ENCODE measurements at regions not wholly inside any gene's neighbourhood (a gene's known extent, or its start where the extent isn't known, plus 50 kb on each side); places are given as distances from the start of the nearest gene placed in this dataset.
A peak's percentile ranks its signal among the peaks of the same experiment; 100 is the strongest.

DNA sequence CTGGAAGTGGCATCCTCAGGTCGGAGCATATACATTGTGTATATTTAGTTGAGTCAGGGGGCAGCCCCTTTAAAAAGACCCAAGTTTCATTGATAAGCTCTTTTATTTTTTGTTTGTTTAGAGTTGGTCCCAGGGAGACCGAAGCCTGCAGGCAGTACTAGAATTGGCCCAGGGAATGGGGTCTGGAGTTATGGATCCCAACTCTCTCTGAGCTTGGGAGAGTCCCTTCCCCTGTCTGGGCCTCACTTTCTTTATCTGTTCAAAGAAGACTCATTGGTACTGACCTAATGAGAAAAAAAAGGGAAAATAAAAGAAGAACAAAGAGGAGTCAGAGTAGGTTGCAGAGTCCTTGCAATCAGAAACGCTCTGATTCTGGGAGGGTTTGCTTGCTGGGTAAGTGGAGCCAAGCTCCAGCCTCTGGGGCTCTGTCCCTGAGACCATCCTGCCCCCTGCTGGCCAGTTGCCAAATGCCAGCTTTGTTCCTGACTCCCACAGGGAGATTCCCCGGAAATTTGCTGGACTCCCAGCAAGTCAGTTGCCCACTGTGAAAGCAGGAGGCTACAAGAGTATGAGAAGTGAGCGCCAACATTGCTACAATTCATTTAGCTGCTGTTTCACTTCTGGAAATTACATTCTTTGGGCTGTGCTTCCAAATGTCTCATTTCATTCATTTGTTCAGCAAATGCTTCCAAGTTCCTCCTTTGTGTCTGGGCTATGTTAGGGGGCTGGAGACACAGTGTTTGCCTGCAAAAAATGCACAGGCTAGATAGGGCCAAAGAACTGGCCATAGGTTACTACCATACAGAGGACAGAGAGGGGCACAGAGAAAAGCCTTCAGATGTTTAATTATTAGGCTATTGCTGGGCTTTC, 156.2 kb downstream of the MELK start:
- DNase-seq = peak; percentile 35

GRCh38 chr9:36729906-36730305, 157.2 kb downstream of the MELK start:
- DNase-seq = no peak

- DNase-seq = no peak
These were observed 157.7 kb downstream of the MELK start for GRCh38 chr9:36730414-36730813.

- DNase-seq = no peak
These were observed 158.6 kb downstream of the MELK start for GRCh38 chr9:36731068-36731956.

GRCh38 chr9:36734737-36735136, 162.0 kb downstream of the MELK start:
- no peak for DNase-seq

DNA sequence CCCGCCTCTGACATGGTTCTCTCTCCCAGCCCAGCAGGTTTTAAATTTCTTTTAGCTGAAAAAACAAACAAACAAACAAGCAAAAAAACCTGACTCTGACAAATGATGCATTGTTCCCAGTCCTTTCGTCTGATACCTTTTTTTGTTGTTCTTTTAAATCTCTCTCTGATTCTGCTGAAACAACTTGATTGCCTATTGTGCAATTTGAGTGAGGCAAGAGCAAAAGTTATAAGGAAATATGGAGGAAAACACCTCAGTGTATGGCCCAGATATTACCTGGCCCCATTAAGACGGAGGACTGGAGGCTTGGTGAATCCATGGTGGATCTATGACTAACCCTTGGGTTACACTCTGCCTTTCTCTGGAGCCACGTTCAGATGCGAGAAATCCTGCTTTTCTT, 164.0 kb downstream of the MELK start:
- no peak for DNase-seq

GRCh38 chr9:36738318-36738976, 165.8 kb downstream of the MELK start:
- DNase-seq = no peak

DNA sequence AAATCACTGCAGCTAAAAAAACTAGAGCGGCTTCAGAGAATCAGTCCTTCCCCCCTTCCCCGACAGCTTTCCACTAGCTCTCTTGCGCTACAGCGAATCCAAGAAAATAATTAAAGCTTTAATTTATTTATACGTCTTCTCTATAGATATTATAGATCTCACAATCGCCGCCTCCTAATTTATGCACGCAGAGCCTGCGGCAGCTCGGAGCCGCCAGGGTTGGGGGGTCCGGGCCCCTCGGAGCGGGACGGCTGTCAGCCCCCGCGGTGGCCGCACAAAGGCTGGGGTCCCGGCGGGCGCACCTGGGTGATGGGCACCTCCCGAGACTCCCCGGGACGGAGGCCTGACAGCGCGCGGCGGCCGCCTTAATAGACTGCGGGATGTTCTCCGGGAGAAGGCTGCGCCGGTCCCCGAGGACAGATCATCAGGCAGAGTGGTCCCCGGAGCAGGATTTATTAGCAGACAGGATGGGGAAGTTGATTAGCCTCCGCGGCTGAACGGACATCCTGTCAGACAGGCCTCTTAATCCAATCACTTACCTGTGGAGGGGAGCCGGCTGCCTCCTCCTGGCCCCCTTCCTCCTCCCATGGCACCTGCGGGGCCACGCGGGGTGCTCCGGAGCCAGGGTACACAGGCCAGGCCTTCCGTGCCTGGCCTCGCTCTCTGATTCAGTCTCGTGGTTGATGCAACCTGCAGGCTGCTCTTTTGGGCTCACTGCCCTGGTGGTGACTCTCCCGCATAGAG, 166.8 kb downstream of the MELK start:
- no peak for DNase-seq

GRCh38 chr9:36742264-36742663, 169.6 kb downstream of the MELK start:
- no peak for DNase-seq

DNA sequence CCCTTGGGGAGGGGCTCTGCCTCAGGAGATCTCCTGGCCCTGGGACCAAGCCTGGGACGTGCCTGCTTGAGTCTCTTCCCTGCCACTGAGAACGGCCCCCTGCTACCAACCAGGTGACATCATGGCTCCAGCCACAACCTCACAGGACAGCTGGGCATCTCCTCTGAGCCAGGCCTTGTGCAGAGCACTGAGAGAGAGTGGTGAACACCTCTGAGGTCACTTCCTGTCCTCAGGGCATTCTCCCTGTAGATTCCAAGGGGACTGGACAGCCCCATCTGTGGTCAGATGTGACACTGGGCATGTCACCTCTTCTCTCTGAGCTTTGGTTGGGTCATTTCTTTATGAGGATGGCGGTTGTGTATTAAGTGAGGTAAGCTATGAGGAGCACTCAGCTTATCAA, 172.0 kb downstream of the MELK start:
- no peak for DNase-seq

- no peak for DNase-seq
These were observed 173.3 kb downstream of the MELK start for GRCh38 chr9:36745977-36746376.

DNA sequence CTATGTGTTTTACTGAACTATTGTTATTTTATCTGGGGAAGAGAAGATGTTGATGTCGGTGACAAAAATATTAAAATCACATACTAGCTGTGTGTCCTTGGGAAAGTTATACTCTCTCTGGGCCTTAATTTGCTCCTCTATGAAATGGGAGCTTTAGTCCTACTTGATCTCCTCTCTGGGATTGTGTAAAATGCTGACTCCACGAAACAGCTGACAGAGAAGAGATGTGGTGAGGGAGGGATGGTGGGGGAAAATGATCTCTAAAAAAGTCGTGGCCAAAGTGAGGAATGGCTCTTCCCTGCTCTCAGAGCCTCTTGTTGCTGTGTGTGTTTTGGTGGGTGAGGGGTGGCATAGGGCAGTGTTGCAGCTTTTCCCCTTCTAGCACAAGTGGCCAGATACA, 173.7 kb downstream of the MELK start:
- DNase-seq = no peak

GRCh38 chr9:36748322-36748899, 175.7 kb downstream of the MELK start:
- DNase-seq = no peak

GRCh38 chr9:36749461-36749860, 176.8 kb downstream of the MELK start:
- DNase-seq = no peak

GRCh38 chr9:36750630-36751029, 177.9 kb downstream of the MELK start:
- DNase-seq = no peak

DNA sequence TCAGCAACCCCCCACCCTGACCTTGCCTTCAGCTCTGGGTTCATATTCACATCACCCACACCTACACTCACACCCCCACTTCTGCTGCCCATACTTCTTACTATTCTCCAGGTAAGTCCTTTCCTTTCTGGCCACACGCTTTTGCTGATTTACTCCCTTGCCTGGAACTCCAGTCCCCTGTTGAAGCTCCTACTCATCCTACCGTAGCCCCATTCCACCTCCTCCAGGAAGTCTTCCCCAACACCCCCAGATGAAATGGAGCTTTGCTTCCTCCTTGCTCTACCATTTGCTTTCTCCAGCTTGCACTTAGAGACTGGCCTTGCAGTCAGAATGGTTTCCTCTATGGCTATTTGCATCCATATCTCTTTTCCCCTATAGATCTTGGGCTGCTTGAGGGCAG, 182.3 kb downstream of the MELK start:
- DNase-seq = no peak

- DNase-seq = no peak
These were observed 186.4 kb downstream of the MELK start for GRCh38 chr9:36759141-36759540.

- no peak for DNase-seq
These were observed 187.3 kb downstream of the MELK start for GRCh38 chr9:36759976-36760375.

DNA sequence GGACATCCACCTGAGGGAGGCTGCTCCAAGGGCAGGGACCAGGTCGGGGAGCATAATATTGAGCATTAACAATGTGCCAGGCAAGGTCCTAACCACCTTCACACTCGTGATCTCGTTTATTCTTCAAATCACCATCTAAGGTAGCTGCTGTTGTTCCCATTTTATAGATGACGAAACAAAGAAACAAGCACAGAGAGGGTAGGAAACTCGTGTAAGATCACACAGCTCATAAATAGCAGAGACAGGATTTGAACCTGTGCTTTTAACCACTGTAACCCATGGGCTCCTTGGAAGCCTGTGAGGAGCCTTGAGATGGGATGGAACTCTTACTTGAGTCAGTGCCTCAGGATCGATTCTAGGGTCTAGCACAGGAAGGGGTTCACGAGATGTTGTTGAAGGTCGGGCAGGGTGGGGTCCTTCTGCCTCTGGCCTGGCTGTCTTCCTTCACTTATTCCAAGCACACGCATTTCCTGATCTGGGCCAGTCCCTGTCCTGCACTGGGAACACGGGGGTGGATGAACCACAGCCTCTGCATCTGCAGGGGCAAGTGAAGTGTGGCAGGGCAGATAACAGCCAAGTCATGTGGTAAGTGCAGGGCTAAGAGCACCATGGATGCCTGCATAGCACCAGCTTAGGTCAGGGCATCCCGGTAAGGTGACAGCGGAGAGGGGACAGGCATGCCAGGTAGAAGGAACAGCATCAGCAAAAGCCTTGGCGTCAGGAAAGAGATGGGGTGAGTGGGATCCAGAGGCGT, 188.1 kb downstream of the MELK start:
- DNase-seq = no peak

DNA sequence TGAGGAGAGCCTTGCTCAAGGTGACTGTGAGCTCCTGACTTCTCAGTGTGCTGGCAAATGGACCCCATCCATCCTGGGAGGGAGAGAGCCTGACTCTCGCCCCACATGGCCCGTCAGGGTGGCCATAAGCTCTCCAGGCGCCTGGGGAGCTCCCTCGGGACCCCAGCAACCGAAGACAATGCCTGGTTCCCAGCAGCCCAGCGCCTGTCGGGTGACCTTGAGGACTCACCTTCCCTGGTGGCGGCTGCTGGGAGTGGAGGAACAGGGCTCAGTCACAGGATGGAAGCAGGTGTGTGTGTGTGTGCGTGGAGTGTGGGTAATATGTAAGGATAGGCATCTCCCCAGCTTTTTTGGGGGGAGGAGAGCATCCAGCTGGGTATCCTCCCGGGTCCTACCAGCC, 190.3 kb downstream of the MELK start:
- DNase-seq = no peak

DNA sequence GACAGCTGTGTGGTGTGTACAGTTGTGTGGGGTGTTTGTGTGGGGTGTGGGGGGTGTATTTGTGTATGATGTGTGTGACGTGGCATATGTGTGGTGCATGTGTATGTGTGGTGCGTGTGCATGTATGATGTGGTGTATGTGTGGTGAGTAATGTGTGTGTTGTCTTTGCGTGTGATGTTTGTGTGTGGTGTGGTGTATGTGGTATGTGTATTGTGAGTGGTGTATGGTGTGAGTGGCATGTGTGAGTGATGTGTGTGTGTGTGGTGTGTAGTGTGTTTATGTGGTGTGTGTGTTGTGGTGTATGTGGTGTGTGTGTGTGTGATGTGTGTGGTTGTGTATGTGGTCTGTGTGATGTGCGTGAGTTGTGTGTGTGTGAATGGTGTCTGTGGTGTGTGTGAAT, 191.1 kb downstream of the MELK start:
- no peak for DNase-seq
